Epithelial cell of esophagus (primary cell): ENCODE measurements at regions not wholly inside any gene's neighbourhood (a gene's known extent, or its start where the extent isn't known, plus 50 kb on each side); places are given as distances from the start of the nearest gene placed in this dataset.
"Not testable (repeated sequence)": the region's sequence is repeated elsewhere in the genome, so short reads cannot be mapped to it uniquely, and the experiment has no call there.

ENCODE experiments used
- DNase-seq: peaks from one replicate; pipeline ENCODE4 v3.0.0; 2010; ENCODE audit warnings: low read depth
- H3K4me3 ChIP-seq: 2 replicates; pipeline ENCODE4 v1.5.1; 2011; ENCODE audit warnings: mild to moderate bottlenecking, low read length, control low read depth
- TF ChIP-seq, protein P1 (sequence below): IDR thresholded peaks from 2 replicates; pipeline ENCODE4 v1.5.1; 2011; ENCODE audit warnings: low read depth, mild to moderate bottlenecking, low read length, control low read depth, inconsistent platforms; ENCODE audit not compliant: insufficient read depth; ENCODE audit errors: missing control alignments

DNA sequence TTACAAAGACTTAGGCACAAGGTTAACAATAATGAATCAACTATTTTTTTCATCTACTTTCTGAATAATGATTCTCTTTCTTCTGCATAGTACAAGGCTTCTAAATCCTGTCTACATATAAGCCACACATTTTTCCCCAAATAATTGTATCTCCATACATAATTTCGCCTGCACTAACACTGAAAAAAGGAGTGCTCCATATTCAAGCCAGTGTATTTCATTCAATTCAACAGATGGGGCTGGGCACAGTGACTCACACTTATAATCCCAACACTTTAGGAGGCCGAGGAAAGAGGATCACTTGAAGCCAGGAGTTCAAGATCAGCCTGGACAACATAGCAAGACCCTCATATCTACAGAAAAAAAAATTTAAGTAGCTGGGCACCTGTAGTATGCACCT lies 86.0 kb upstream of the ZNF800 start:
- no peak for DNase-seq
- H3K4me3 ChIP-seq = no peak overlapping the region
- TF ChIP-seq, protein P1, sequence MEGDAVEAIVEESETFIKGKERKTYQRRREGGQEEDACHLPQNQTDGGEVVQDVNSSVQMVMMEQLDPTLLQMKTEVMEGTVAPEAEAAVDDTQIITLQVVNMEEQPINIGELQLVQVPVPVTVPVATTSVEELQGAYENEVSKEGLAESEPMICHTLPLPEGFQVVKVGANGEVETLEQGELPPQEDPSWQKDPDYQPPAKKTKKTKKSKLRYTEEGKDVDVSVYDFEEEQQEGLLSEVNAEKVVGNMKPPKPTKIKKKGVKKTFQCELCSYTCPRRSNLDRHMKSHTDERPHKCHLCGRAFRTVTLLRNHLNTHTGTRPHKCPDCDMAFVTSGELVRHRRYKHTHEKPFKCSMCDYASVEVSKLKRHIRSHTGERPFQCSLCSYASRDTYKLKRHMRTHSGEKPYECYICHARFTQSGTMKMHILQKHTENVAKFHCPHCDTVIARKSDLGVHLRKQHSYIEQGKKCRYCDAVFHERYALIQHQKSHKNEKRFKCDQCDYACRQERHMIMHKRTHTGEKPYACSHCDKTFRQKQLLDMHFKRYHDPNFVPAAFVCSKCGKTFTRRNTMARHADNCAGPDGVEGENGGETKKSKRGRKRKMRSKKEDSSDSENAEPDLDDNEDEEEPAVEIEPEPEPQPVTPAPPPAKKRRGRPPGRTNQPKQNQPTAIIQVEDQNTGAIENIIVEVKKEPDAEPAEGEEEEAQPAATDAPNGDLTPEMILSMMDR = no peak

GRCh38 chr7:127478024-127478355 lies 85.5 kb upstream of the ZNF800 start:
- TF ChIP-seq, protein P1 = no peak
- DNase-seq = no peak
- H3K4me3 ChIP-seq = no peak overlapping the region

- TF ChIP-seq, protein P1 = no peak
- H3K4me3 ChIP-seq = no peak overlapping the region
- peak; percentile 23 for DNase-seq
Measured at GRCh38 chr7:127477295-127478023, 85.0 kb upstream of the ZNF800 start.

DNA sequence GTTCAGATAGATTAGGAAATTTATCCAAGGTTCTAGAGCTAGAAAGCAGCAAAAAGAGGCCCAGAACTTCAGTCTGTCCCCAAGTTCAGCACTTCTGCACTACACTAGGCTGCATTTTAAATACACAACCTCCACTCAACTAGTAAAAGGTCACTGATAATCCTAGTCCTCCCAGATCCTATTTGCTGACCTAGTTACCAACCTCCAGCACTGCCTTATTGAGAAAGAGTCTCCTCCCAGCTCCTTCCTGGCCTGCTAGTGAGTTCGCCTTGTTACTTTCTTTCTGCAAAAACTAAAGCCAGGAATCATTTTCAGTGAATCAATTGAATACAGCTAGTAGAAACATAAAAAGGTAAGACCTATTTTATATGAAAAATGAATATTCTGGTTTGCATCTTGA lies 84.1 kb upstream of the ZNF800 start:
- DNase-seq = no peak
- H3K4me3 ChIP-seq = no peak overlapping the region
- TF ChIP-seq, protein P1 = no peak

- DNase-seq = peak; percentile 34
- TF ChIP-seq, protein P1 = no peak
- H3K4me3 ChIP-seq = no peak overlapping the region
Measured at GRCh38 chr7:127474457-127474856, 81.9 kb upstream of the ZNF800 start.

- no peak overlapping the region for H3K4me3 ChIP-seq
- DNase-seq = no peak
- TF ChIP-seq, protein P1 = no peak
Measured at GRCh38 chr7:127473409-127473808, 80.9 kb upstream of the ZNF800 start.

- TF ChIP-seq, protein P1 = no peak
- no peak for DNase-seq
- no peak overlapping the region for H3K4me3 ChIP-seq
Measured at GRCh38 chr7:127460077-127460476, 67.6 kb upstream of the ZNF800 start.

DNA sequence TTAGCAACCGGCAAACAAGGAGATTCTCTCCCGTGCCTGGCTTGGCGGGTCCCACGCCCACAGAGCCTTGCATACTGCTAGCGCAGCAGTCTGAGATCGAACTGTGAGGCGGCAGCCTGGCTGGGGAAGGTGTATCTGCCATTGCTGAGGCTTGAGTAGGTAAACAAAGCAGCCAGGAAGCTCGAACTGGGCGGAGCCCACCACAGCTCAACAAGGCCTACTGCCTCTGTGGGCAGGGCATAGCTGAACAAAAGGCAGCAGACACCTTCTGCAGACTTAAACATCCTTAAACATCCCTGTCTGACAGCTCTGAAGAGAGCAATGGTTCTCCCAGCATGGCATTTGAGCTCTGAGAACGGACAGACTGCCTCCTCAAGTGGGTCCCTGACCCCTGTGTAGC lies 58.8 kb upstream of the ZNF800 start:
- not testable (repeated sequence) for DNase-seq, H3K4me3 ChIP-seq
